H54 (cell line): ENCODE measurements at regions not wholly inside any gene's neighbourhood (a gene's known extent, or its start where the extent isn't known, plus 50 kb on each side); places are given as distances from the start of the nearest gene placed in this dataset.
A peak's percentile ranks its signal among the peaks of the same experiment; 100 is the strongest.

Experiments
- DNase-seq: peaks from one replicate; pipeline ENCODE4 v3.0.0; 2011; ENCODE audit warnings: low spot score, mixed read lengths; ENCODE audit not compliant: insufficient read length
- FAIRE-seq: peaks from 3 replicates; lab custom pipeline; 2011; peaks lifted over from hg19 to GRCh38; lab: Jason Lieb, UNC
- POLR2A ChIP-seq: IDR thresholded peaks from 2 replicates; pipeline ENCODE4 v1.6.1; 2011; ENCODE audit warnings: low read depth, mild to moderate bottlenecking, low read length

GRCh38 chr20:11406877-11407276 lies 510.8 kb upstream of the BTBD3 start:
- DNase-seq (no peak), FAIRE-seq (no peak)
- TF ChIP-seq POLR2A, result no peak

GRCh38 chr20:11409561-11409960 lies 508.1 kb upstream of the BTBD3 start:
- no peak for TF ChIP-seq POLR2A
- no peak for DNase-seq
- FAIRE-seq, result no peak

- FAIRE-seq (no peak), DNase-seq (no peak)
- no peak for TF ChIP-seq POLR2A
Measured at GRCh38 chr20:11411765-11412164, 505.9 kb upstream of the BTBD3 start.

- FAIRE-seq, result no peak
- no peak for TF ChIP-seq POLR2A
- DNase-seq, result no peak
Measured at GRCh38 chr20:11426948-11427347, 490.7 kb upstream of the BTBD3 start.

- FAIRE-seq, result no peak
- TF ChIP-seq POLR2A, result no peak
- DNase-seq, result no peak
Measured at GRCh38 chr20:11429168-11429567, 488.5 kb upstream of the BTBD3 start.

GRCh38 chr20:11429889-11430519 lies 487.7 kb upstream of the BTBD3 start:
- no peak for TF ChIP-seq POLR2A
- DNase-seq, result no peak

GRCh38 chr20:11430652-11431051 lies 487.0 kb upstream of the BTBD3 start:
- DNase-seq, result no peak
- no peak for TF ChIP-seq POLR2A
- no peak for FAIRE-seq

More at GRCh38 chr20:11429889-11430519, 487.7 kb upstream of the BTBD3 start:
- no peak for FAIRE-seq

GRCh38 chr20:11431621-11432020 lies 486.1 kb upstream of the BTBD3 start:
- no peak for FAIRE-seq
- TF ChIP-seq POLR2A, result no peak

GRCh38 chr20:11432407-11432806 lies 485.3 kb upstream of the BTBD3 start:
- peak; percentile 91 for FAIRE-seq
- TF ChIP-seq POLR2A, result no peak
- DNase-seq, result no peak

More at GRCh38 chr20:11431621-11432020, 486.1 kb upstream of the BTBD3 start:
- DNase-seq, result no peak

GRCh38 chr20:11436113-11436905 lies 481.4 kb upstream of the BTBD3 start:
- no peak for FAIRE-seq
- no peak for TF ChIP-seq POLR2A
- DNase-seq, result no peak

GRCh38 chr20:11437090-11437489 lies 480.6 kb upstream of the BTBD3 start:
- TF ChIP-seq POLR2A, result no peak
- DNase-seq, result no peak
- no peak for FAIRE-seq

GRCh38 chr20:11437611-11438380 lies 479.9 kb upstream of the BTBD3 start:
- DNase-seq (no peak), FAIRE-seq (no peak)
- TF ChIP-seq POLR2A, result no peak

GRCh38 chr20:11438412-11438811 lies 479.3 kb upstream of the BTBD3 start:
- FAIRE-seq (no peak), DNase-seq (no peak)
- TF ChIP-seq POLR2A, result no peak
